GM12892 (cell line): ENCODE measurements at regions not wholly inside any gene's neighbourhood (a gene's known extent, or its start where the extent isn't known, plus 50 kb on each side); places are given as distances from the start of the nearest gene placed in this dataset.

Experiments
- DNase-seq: peaks from one replicate; pipeline ENCODE4 v3.0.0; 2011; ENCODE audit not compliant: insufficient read length
- FAIRE-seq: peaks from 2 replicates; lab custom pipeline; 2011; peaks lifted over from hg19 to GRCh38; lab: Jason Lieb, UNC
- POLR2A ChIP-seq: IDR thresholded peaks from 2 replicates; pipeline ENCODE4 v1.6.1; 2011; ENCODE audit warnings: low read depth, low read length, control low read depth
- POLR2AphosphoS5 ChIP-seq: IDR thresholded peaks from 2 replicates; pipeline ENCODE4 v1.6.1; 2011; ENCODE audit warnings: low read depth, low read length, control low read depth
- TAF1 ChIP-seq: IDR thresholded peaks from 2 replicates; pipeline ENCODE4 v1.6.1; 2011; ENCODE audit warnings: low read depth, mild to moderate bottlenecking, control low read depth, low read length, borderline replicate concordance

- DNase-seq: no peak
- FAIRE-seq: no peak
- TF ChIP-seq POLR2A (no peak), POLR2AphosphoS5 (no peak), TAF1 (no peak)
Observed at GRCh38 chr1:4603295-4604110, 50.9 kb upstream of the AJAP1 start.
